K562 (cell line): ENCODE measurements at regions not wholly inside any gene's neighbourhood (a gene's known extent, or its start where the extent isn't known, plus 50 kb on each side); places are given as distances from the start of the nearest gene placed in this dataset.

Source experiments
- ATF1 ChIP-seq, 2 experiments: fragments of 450-650 bp in 1 of 2; IDR thresholded peaks; 2 replicates each; pipeline ENCODE4 v1.6.1; 2016; ENCODE audit warnings: missing compliant biosample characterization in 1 of 2, missing genetic modification characterization in 1 of 2
- CBX5 ChIP-seq: IDR thresholded peaks from 2 replicates; pipeline ENCODE4 v1.6.1; 2014; ENCODE audit warnings: low read depth, borderline replicate concordance
- CREM ChIP-seq: IDR thresholded peaks from 2 replicates; pipeline ENCODE4 v1.6.1; 2014; ENCODE audit warnings: antibody characterized with exemption, low read depth
- ELF1 ChIP-seq: fragments of 200-800 bp; sonication (Bioruptor generic); IDR thresholded peaks from 2 replicates; pipeline ENCODE4 v1.6.1; 2016; ENCODE audit warnings: missing genetic modification characterization, missing compliant biosample characterization
- FOSL1 ChIP-seq: fragments of 200-800 bp; sonication (Bioruptor generic); conservative IDR thresholded peaks from 2 replicates; pipeline ENCODE4 v1.6.1; 2016; ENCODE audit warnings: missing genetic modification characterization, missing compliant biosample characterization
- GABPA ChIP-seq: fragments of 200-800 bp; sonication (Bioruptor generic); conservative IDR thresholded peaks from 2 replicates; pipeline ENCODE4 v1.6.1; 2016; ENCODE audit warnings: low read depth, missing genetic modification characterization, missing compliant biosample characterization
- GABPB1 ChIP-seq: sonication (generic); formaldehyde crosslinking; IDR thresholded peaks from 2 replicates; pipeline ENCODE4 v1.8.0; 2022; ENCODE audit warnings: mild to moderate bottlenecking, missing genetic modification reagents
- HDAC1 ChIP-seq, 2 experiments: fragments of 450-650 bp; IDR thresholded peaks; 2 replicates each; pipeline ENCODE4 v1.6.1; 2016 to 2017; ENCODE audit warnings: inconsistent platforms in 1 of 2, mild to moderate bottlenecking in 1 of 2, moderate library complexity in 1 of 2
- JUND ChIP-seq, 2 experiments: IDR thresholded peaks; 2 replicates in 1 of 2; 3 replicates in 1 of 2; pipeline ENCODE4 v1.6.1; 2011; ENCODE audit warnings: borderline replicate concordance in 2 of 2, low read depth in 2 of 2, low read length in 2 of 2, improper control_type of control experiment in 1 of 2, missing biosample characterization in 1 of 2, missing genetic modification characterization in 1 of 2, missing genetic modification reagents in 1 of 2
- MAZ ChIP-seq, 2 experiments: fragments of 450-650 bp in 1 of 2; sonication (generic) in 1 of 2; formaldehyde crosslinking; IDR thresholded peaks in 1 of 2; conservative IDR thresholded peaks in 1 of 2; 2 replicates each; pipeline versions ENCODE4 v1.4.0 to v1.5.0; 2020; ENCODE audit warnings: mild to moderate bottlenecking in 1 of 2, missing genetic modification reagents in 1 of 2
- NR2C2 ChIP-seq, 2 experiments: fragments of 200-800 bp in 1 of 2; sonication (Bioruptor generic) in 1 of 2; sonication (generic) in 1 of 2; formaldehyde crosslinking in 1 of 2; IDR thresholded peaks; 2 replicates each; pipeline versions ENCODE4 v1.6.1 to v1.8.0; 2016 to 2022; ENCODE audit warnings: mild to moderate bottlenecking in 1 of 2, missing compliant biosample characterization in 1 of 2, missing genetic modification characterization in 1 of 2, missing genetic modification reagents in 1 of 2
- POLR2A ChIP-seq: fragments of 450-650 bp; conservative IDR thresholded peaks from 2 replicates; pipeline ENCODE4 v1.6.1; 2016
- POLR2G ChIP-seq: fragments of 200-400 bp; formaldehyde crosslinking; IDR thresholded peaks from 2 replicates; pipeline ENCODE4 v1.6.1; 2017; ENCODE audit warnings: low read depth, mild to moderate bottlenecking, antibody characterized with exemption, low read length, moderate library complexity
- RBFOX2 ChIP-seq: fragments of 200-400 bp; formaldehyde crosslinking; IDR thresholded peaks from 2 replicates; pipeline ENCODE4 v1.6.1; 2017; ENCODE audit warnings: low read depth, mild to moderate bottlenecking, low read length, moderate library complexity
- RBM15 ChIP-seq: fragments of 200-400 bp; formaldehyde crosslinking; IDR thresholded peaks from 2 replicates; pipeline ENCODE4 v1.6.1; 2018; ENCODE audit warnings: mild to moderate bottlenecking, low read length, moderate library complexity; ENCODE audit not compliant: insufficient read depth
- TAF1 ChIP-seq: IDR thresholded peaks from 2 replicates; pipeline ENCODE4 v1.6.1; 2011; ENCODE audit warnings: mild to moderate bottlenecking, low read length, moderate library complexity; ENCODE audit not compliant: insufficient read depth, control insufficient read depth, severe bottlenecking; ENCODE audit errors: extremely low read depth
- TCF15 ChIP-seq: fragments of 250-450 bp; sonication (Bioruptor Pico); IDR thresholded peaks from 2 replicates; pipeline ENCODE4 v1.8.0; 2022; ENCODE audit warnings: moderate library complexity, mild to moderate bottlenecking, inconsistent platforms
- ZBTB1 ChIP-seq: sonication (generic); formaldehyde crosslinking; IDR thresholded peaks from 2 replicates; pipeline ENCODE4 v1.8.1; 2023; ENCODE audit warnings: missing genetic modification reagents, low read depth, mild to moderate bottlenecking, borderline replicate concordance
- ZBTB2 ChIP-seq: fragments of 450-650 bp; IDR thresholded peaks from 2 replicates; pipeline ENCODE4 v1.6.1; 2016; ENCODE audit warnings: antibody characterized with exemption
- ZFP36 ChIP-seq: fragments of 150-350 bp; IDR thresholded peaks from 2 replicates; pipeline ENCODE4 v1.6.1; 2018; ENCODE audit warnings: low read length, low read depth; ENCODE audit not compliant: partially characterized antibody
- ZNF146 ChIP-seq: IDR thresholded peaks from one replicate; pipeline ENCODE4 v1.6.1; 2018; ENCODE audit warnings: missing compliant biosample characterization; ENCODE audit not compliant: unreplicated experiment
- ZNF24 ChIP-seq: fragments of 450-650 bp; IDR thresholded peaks from 2 replicates; pipeline ENCODE4 v1.6.1; 2016
- ZNF561 ChIP-seq: fragments of 450-650 bp; formaldehyde crosslinking; conservative IDR thresholded peaks from 2 replicates; pipeline ENCODE4 v1.4.0; 2020; ENCODE audit warnings: mild to moderate bottlenecking, moderate library complexity
- ZNF639 ChIP-seq, 2 experiments: fragments of 200-800 bp in 1 of 2; sonication (Bioruptor generic) in 1 of 2; sonication (generic) in 1 of 2; formaldehyde crosslinking in 1 of 2; IDR thresholded peaks in 1 of 2; conservative IDR thresholded peaks in 1 of 2; 2 replicates each; pipeline versions ENCODE4 v1.5.0 to v1.6.1; 2016 to 2020; ENCODE audit warnings: missing compliant biosample characterization in 1 of 2, missing genetic modification characterization in 1 of 2, missing genetic modification reagents in 1 of 2

- TF ChIP-seq ZFP36 (peak; percentile 8), TCF15 (CRISPR knock-in tag) (no peak), NR2C2 (CRISPR knock-in tag; IDR thresholded peaks at IDR 0.05) (no peak), NR2C2 (tag; IDR thresholded peaks at IDR 0.05) (peak; percentile 96), HDAC1 (IDR thresholded peaks at IDR 0.05) (no peak), ZNF639 (CRISPR knock-in tag; conservative IDR thresholded peaks at IDR 0.05 in 1 of 2, IDR thresholded peaks at IDR 0.05 in 1 of 2) (peak in 1 of 2 experiments; percentile 55; a peak in 1 of 4 replicates), MAZ (CRISPR knock-in tag; conservative IDR thresholded peaks at IDR 0.05 in 1 of 2, IDR thresholded peaks at IDR 0.05 in 1 of 2) (peak in 1 of 2 experiments; percentile 78; a peak in 2 of 4 replicates), POLR2A (peak; percentile 49; the same call in 1 of the 2 replicates), CBX5 (no peak), FOSL1 (tag) (0 out of 2 replicates have a peak, but pooled peaks have one; percentile 39), ZNF146 (no peak), ELF1 (tag) (peak; percentile 81), ATF1 (CRISPR knock-in tag; IDR thresholded peaks at IDR 0.05) (no peak), ATF1 (tag; IDR thresholded peaks at IDR 0.05) (no peak), CREM (peak; percentile 12; the same call in 1 of the 2 replicates), ZNF561 (CRISPR knock-in tag) (no peak), ZNF24 (no peak), ZBTB2 (no peak), POLR2G (peak; percentile 76), RBFOX2 (peak; percentile 76), RBM15 (no peak), GABPA (peak; percentile 89), GABPB1 (CRISPR knock-in tag) (0 out of 2 replicates have a peak, but pooled peaks have one; percentile 48), JUND (IDR thresholded peaks at IDR 0.05; ENCODE audit: borderline replicate concordance, low read depth, low read length) (0 out of 2 replicates have a peak, but pooled peaks have one; percentile 4), JUND (tag; IDR thresholded peaks at IDR 0.05; ENCODE audit: borderline replicate concordance, low read depth, low read length) (no peak), TAF1 (no peak), ZBTB1 (CRISPR knock-in tag) (no peak)
Observed at GRCh38 chr15:77944002-77944867, 133.3 kb downstream of the TBC1D2B start (continued).
